ENCODE measurements at regions not wholly inside any gene's neighbourhood (a gene's known extent, or its start where the extent isn't known, plus 50 kb on each side); places are given as distances from the start of the nearest gene placed in this dataset.

GRCh38 chr1:82478916-82479315 is 678.2 kb downstream of the ADGRL2 start:
- H3K27me3 ChIP-seq = no peaks in the 10 kb centered on the region
- WGBS, 3 donors = 95 to 97% (median 96%) methylated on average over 3 of the region's 3 CpGs
- H3K9me3 ChIP-seq = no peaks in the 10 kb centered on the region
- no peak for DNase-seq
- H3K4me1 ChIP-seq (ENCODE audit: insufficient read depth) = no peaks in the 10 kb centered on the region
- no peak for TF ChIP-seq EP300 (IDR thresholded peaks at IDR 0.05)
- TF ChIP-seq CTCF (IDR thresholded peaks at IDR 0.05) = no peak
- TF ChIP-seq POLR2A (IDR thresholded peaks at IDR 0.05) = no peak
- H3K27ac ChIP-seq = no peak overlapping the region
- intact Hi-C loops (cut with DNase I) = no loop called here
- no peaks in the 10 kb centered on the region for H3K36me3 ChIP-seq
- no peak overlapping the region for H3K4me3 ChIP-seq

GRCh38 chr1:82472489-82473131 is 671.9 kb downstream of the ADGRL2 start:
- Histone ChIP-seq H3K9me3 (no peaks in the 10 kb centered on the region), H3K27ac (no peak overlapping the region), H3K36me3 (no peaks in the 10 kb centered on the region), H3K27me3 (no peaks in the 10 kb centered on the region), H3K4me3 (no peak overlapping the region), H3K4me1 (ENCODE audit: insufficient read depth) (no peaks in the 10 kb centered on the region)
- intact Hi-C loops (cut with DNase I) = no loop called here
- TF ChIP-seq EP300 (IDR thresholded peaks at IDR 0.05) (no peak), CTCF (IDR thresholded peaks at IDR 0.05) (no peak), POLR2A (IDR thresholded peaks at IDR 0.05) (no peak)
- 92 to 99% (median 93%) methylated on average over 2 of the region's 2 CpGs for WGBS, 3 donors
- DNase-seq = no peak

GRCh38 chr1:82466891-82467290 is 666.2 kb downstream of the ADGRL2 start:
- TF ChIP-seq POLR2A (IDR thresholded peaks at IDR 0.05) (no peak), CTCF (IDR thresholded peaks at IDR 0.05) (no peak), EP300 (IDR thresholded peaks at IDR 0.05) (no peak)
- Histone ChIP-seq H3K36me3 (no peaks in the 10 kb centered on the region), H3K9me3 (no peaks in the 10 kb centered on the region), H3K27me3 (no peaks in the 10 kb centered on the region), H3K4me3 (no peak overlapping the region), H3K27ac (no peak overlapping the region), H3K4me1 (ENCODE audit: insufficient read depth) (peaks cover 4% of the 10 kb centered on the region)
- 82 to 94% (median 88%) methylated on average over 1 of the region's 1 CpG for WGBS, 3 donors
- intact Hi-C loops (cut with DNase I) = no loop called here
- DNase-seq = no peak

- Histone ChIP-seq H3K27ac (no peak overlapping the region), H3K9me3 (no peaks in the 10 kb centered on the region), H3K4me3 (no peak overlapping the region), H3K36me3 (no peaks in the 10 kb centered on the region), H3K27me3 (no peaks in the 10 kb centered on the region), H3K4me1 (ENCODE audit: insufficient read depth) (peaks cover 4% of the 10 kb centered on the region)
- TF ChIP-seq CTCF (IDR thresholded peaks at IDR 0.05) = no peak
- TF ChIP-seq EP300 (IDR thresholded peaks at IDR 0.05) = no peak
- TF ChIP-seq POLR2A (IDR thresholded peaks at IDR 0.05) = no peak
- intact Hi-C loops (cut with DNase I) = no loop called here
- no peak for DNase-seq
These were observed 665.7 kb downstream of the ADGRL2 start for GRCh38 chr1:82466416-82466815.
